Prostate gland (tissue), 2 donors: ENCODE measurements at regions not wholly inside any gene's neighbourhood (a gene's known extent, or its start where the extent isn't known, plus 50 kb on each side); places are given as distances from the start of the nearest gene placed in this dataset.
"Not testable (repeated sequence)": the region's sequence is repeated elsewhere in the genome, so short reads cannot be mapped to it uniquely, and the experiment has no call there.

Experiments used
- DNase-seq: peaks from one replicate; pipeline ENCODE4 v3.0.0-alpha.2; 2019; ENCODE audit warnings: low spot score
- H3K27ac ChIP-seq, 2 donors: fragments of 200-600 bp; sonication (generic); 2 replicates each; pipeline ENCODE4 v1.5.1; 2017 to 2019
- H3K27me3 ChIP-seq: fragments of 200-600 bp; sonication (generic); replicated peaks from 2 replicates; pipeline ENCODE4 v1.5.1; 2019; ENCODE audit not compliant: insufficient read depth
- H3K36me3 ChIP-seq, 2 donors: fragments of 200-600 bp; sonication (generic); 1 replicate in 1 of 2; 2 replicates in 1 of 2; pipeline versions ENCODE4 v1.5.1 to v1.8.1; 2017 to 2019
- H3K4me1 ChIP-seq: fragments of 200-600 bp; sonication (generic); replicated peaks from 2 replicates; pipeline ENCODE4 v1.5.1; 2019
- H3K4me3 ChIP-seq, 2 donors: fragments of 200-600 bp; sonication (generic); 2 replicates each; pipeline ENCODE4 v1.5.1; 2017 to 2019
- H3K9me3 ChIP-seq: fragments of 200-600 bp; sonication (generic); 2 replicates; pipeline ENCODE4 v1.5.1; 2017
- CTCF ChIP-seq, 4 experiments: fragments of 200-600 bp in 2 of 4; fragments of 450-650 bp in 2 of 4; sonication (generic) in 2 of 4; IDR thresholded peaks; 1 replicate in 3 of 4; 2 replicates in 1 of 4; pipeline ENCODE4 v1.5.1; 2016 to 2019; ENCODE audit warnings: antibody characterized with exemption in 4 of 4, mild to moderate bottlenecking in 2 of 4, moderate library complexity in 2 of 4
- POLR2A ChIP-seq: fragments of 450-650 bp; IDR thresholded peaks from one replicate; pipeline ENCODE4 v1.6.1; 2016; ENCODE audit warnings: antibody characterized with exemption, mild to moderate bottlenecking
- POLR2AphosphoS5 ChIP-seq: sonication (generic); formaldehyde crosslinking; IDR thresholded peaks from one replicate; pipeline ENCODE4 v1.6.1; 2017; ENCODE audit warnings: antibody characterized with exemption
- WGBS: methylation state at CpG from one replicate; pipeline ENCODE4 v1.1.5; 2018; 5-methylcytosine and 5-hydroxymethylcytosine counted together
- intact Hi-C: fragments of 100-400 bp; cut with DNase I; formaldehyde crosslinking; loops from one replicate; pipeline ENCODE4 v1.14.2; 2022

- Histone ChIP-seq H3K27me3 (no peaks in the 10 kb centered on the region), H3K4me1 (no peaks in the 10 kb centered on the region), H3K36me3 (no peaks in the 10 kb centered on the region), H3K27ac (no peak overlapping the region), H3K9me3 (no peaks in the 10 kb centered on the region), H3K4me3 (no peak overlapping the region)
- 93% methylated on average over 3 of the region's 3 CpGs for WGBS
- no peak for DNase-seq
- TF ChIP-seq POLR2A = no peak
- no peak for TF ChIP-seq POLR2AphosphoS5
- TF ChIP-seq CTCF (IDR thresholded peaks at IDR 0.05) = no peak
- intact Hi-C loops = no loop called here
Measured at GRCh38 chr2:41329040-41329439, 718.8 kb upstream of the PKDCC start.

- no peak for DNase-seq
- Histone ChIP-seq H3K4me3 (no peak overlapping the region), H3K27ac (no peak overlapping the region), H3K4me1 (no peaks in the 10 kb centered on the region), H3K9me3 (no peaks in the 10 kb centered on the region), H3K36me3 (no peaks in the 10 kb centered on the region), H3K27me3 (no peaks in the 10 kb centered on the region)
- WGBS = 88% methylated on average over 2 of the region's 2 CpGs
- no peak for TF ChIP-seq POLR2A
- no peak for TF ChIP-seq CTCF (IDR thresholded peaks at IDR 0.05)
- TF ChIP-seq POLR2AphosphoS5 = no peak
- intact Hi-C loops = no loop called here
Measured at GRCh38 chr2:41334159-41334558, 713.7 kb upstream of the PKDCC start.

GRCh38 chr2:41335573-41335972, 712.2 kb upstream of the PKDCC start:
- H3K4me3 ChIP-seq, intact Hi-C loops, H3K27ac ChIP-seq, DNase-seq, H3K9me3 ChIP-seq, H3K36me3 ChIP-seq, H3K4me1 ChIP-seq, H3K27me3 ChIP-seq: not testable (repeated sequence)
- WGBS = 95% methylated on average over 26 of the region's 31 CpGs

- TF ChIP-seq POLR2A (no peak), POLR2AphosphoS5 (no peak), CTCF (IDR thresholded peaks at IDR 0.05) (no peak)
- intact Hi-C loops = no loop called here
- no peak for DNase-seq
Measured at GRCh38 chr2:41337956-41338355, 709.9 kb upstream of the PKDCC start.

GRCh38 chr2:41344529-41344928, 703.3 kb upstream of the PKDCC start:
- no peak for TF ChIP-seq POLR2AphosphoS5
- Histone ChIP-seq H3K36me3 (no peaks in the 10 kb centered on the region), H3K4me1 (no peaks in the 10 kb centered on the region), H3K4me3 (no peak overlapping the region), H3K9me3 (no peaks in the 10 kb centered on the region), H3K27ac (no peak overlapping the region), H3K27me3 (no peaks in the 10 kb centered on the region)
- no peak for DNase-seq
- intact Hi-C loops = no loop called here

More at GRCh38 chr2:41337956-41338355, 709.9 kb upstream of the PKDCC start:
- Histone ChIP-seq H3K4me1 (no peaks in the 10 kb centered on the region), H3K27me3 (no peaks in the 10 kb centered on the region), H3K4me3 (no peak overlapping the region), H3K36me3 (no peaks in the 10 kb centered on the region), H3K27ac (no peak overlapping the region), H3K9me3 (no peaks in the 10 kb centered on the region)
- 41% methylated on average over 4 of the region's 4 CpGs for WGBS

- Histone ChIP-seq H3K4me3 (no peak overlapping the region), H3K9me3 (no peaks in the 10 kb centered on the region), H3K4me1 (no peaks in the 10 kb centered on the region), H3K27ac (no peak overlapping the region), H3K36me3 (no peaks in the 10 kb centered on the region), H3K27me3 (no peaks in the 10 kb centered on the region)
- no peak for TF ChIP-seq CTCF (IDR thresholded peaks at IDR 0.05)
- no peak for TF ChIP-seq POLR2A
- no peak for TF ChIP-seq POLR2AphosphoS5
- 84% methylated on average over 3 of the region's 3 CpGs for WGBS
- DNase-seq = no peak
- intact Hi-C loops = no loop called here
Measured at GRCh38 chr2:41353060-41353459, 694.8 kb upstream of the PKDCC start.
